Endothelial cell of umbilical vein (primary cell): ENCODE measurements at regions not wholly inside any gene's neighbourhood (a gene's known extent, or its start where the extent isn't known, plus 50 kb on each side); places are given as distances from the start of the nearest gene placed in this dataset.

ENCODE experiments used
- BruUV-seq: library from RNA; stranded (reverse); fragments of 400-500 nt; replicated peaks from 2 replicates; lab custom pipeline; 2021; lab: Mats Ljungman, UMichigan
- CTCF ChIA-PET: fragments of 300-600, 350-600 bp; sonication (Branson Sonifier 250); formaldehyde crosslinking; loops from one replicate; lab custom pipeline; 2021; ENCODE audit warnings: antibody characterized with exemption, inconsistent platforms; lab: Charles Lee
- POLR2A ChIA-PET: fragments of 300-600, 350-600 bp; sonication (Branson Sonifier 250); formaldehyde crosslinking; loops from one replicate; lab custom pipeline; 2021; ENCODE audit warnings: antibody characterized with exemption, inconsistent platforms; lab: Charles Lee
- DNase-seq: peaks from one replicate; pipeline ENCODE4 v3.0.0-alpha.2; 2011; ENCODE audit warnings: low read depth, low spot score
- FAIRE-seq: peaks from 2 replicates; lab custom pipeline; 2011; peaks lifted over from hg19 to GRCh38; lab: Jason Lieb, UNC
- H2AFZ ChIP-seq: 2 replicates; pipeline ENCODE4 v1.6.0; 2012; ENCODE audit warnings: low read depth, low read length, control low read depth, inconsistent platforms
- H3K27ac ChIP-seq: 2 replicates; pipeline ENCODE4 v1.5.1; 2011; ENCODE audit warnings: low read depth, mild to moderate bottlenecking, control low read depth, low read length, moderate library complexity; ENCODE audit not compliant: insufficient read depth
- H3K27me3 ChIP-seq, 2 experiments: 2 replicates each; pipeline versions ENCODE4 v1.6.0 to v1.6.1; 2011; ENCODE audit warnings: low read length in 2 of 2, mixed read lengths in 1 of 2; ENCODE audit not compliant: control insufficient read depth in 2 of 2, insufficient read depth in 2 of 2
- H3K36me3 ChIP-seq, 2 experiments: 2 replicates in 1 of 2; 3 replicates in 1 of 2; pipeline ENCODE4 v1.5.1; 2011; ENCODE audit warnings: low read length in 2 of 2, mild to moderate bottlenecking in 1 of 2, moderate library complexity in 1 of 2; ENCODE audit not compliant: control insufficient read depth in 2 of 2, insufficient read depth in 2 of 2; ENCODE audit errors: extremely low read depth in 1 of 2
- H3K4me1 ChIP-seq: 3 replicates; pipeline ENCODE4 v1.5.1; 2011; ENCODE audit warnings: mild to moderate bottlenecking, low read length; ENCODE audit not compliant: control insufficient read depth, insufficient read depth; ENCODE audit errors: extremely low read depth
- H3K4me2 ChIP-seq: 2 replicates; pipeline ENCODE4 v1.6.1; 2011; ENCODE audit warnings: low read length, control low read depth, mixed read lengths; ENCODE audit not compliant: insufficient read depth
- H3K4me3 ChIP-seq, 3 experiments: fragments of 200-600 bp in 1 of 3; sonication (generic), shearing (Covaris generic) in 1 of 3; replicated peaks in 1 of 3; 2 replicates each; pipeline ENCODE4 v1.5.1; 2011 to 2016; ENCODE audit warnings: control low read depth in 3 of 3, low read length in 3 of 3, mild to moderate bottlenecking in 2 of 3, inconsistent platforms in 1 of 3, low read depth in 1 of 3, moderate library complexity in 1 of 3; ENCODE audit not compliant: insufficient read depth in 1 of 3
- H3K79me2 ChIP-seq: 2 replicates; pipeline ENCODE4 v1.6.0; 2012; ENCODE audit warnings: low read length, inconsistent platforms; ENCODE audit not compliant: control insufficient read depth, insufficient read depth
- H3K9ac ChIP-seq: replicated peaks from 2 replicates; pipeline ENCODE3; 2011; ENCODE audit warnings: low read length, control low read depth; ENCODE audit not compliant: insufficient read depth; ENCODE audit errors: extremely low read depth
- H3K9me1 ChIP-seq: replicated peaks from 3 replicates; pipeline ENCODE4 v1.6.0; 2011; ENCODE audit warnings: mild to moderate bottlenecking, low read length; ENCODE audit not compliant: control insufficient read depth, insufficient read depth; ENCODE audit errors: extremely low read depth
- H3K9me3 ChIP-seq: replicated peaks from 2 replicates; pipeline ENCODE4 v1.5.1; 2012; ENCODE audit warnings: low read length, inconsistent platforms; ENCODE audit not compliant: control insufficient read depth, insufficient read depth
- H4K20me1 ChIP-seq: replicated peaks from 2 replicates; pipeline ENCODE3; 2011; ENCODE audit warnings: mild to moderate bottlenecking, low read length; ENCODE audit not compliant: control insufficient read depth, insufficient read depth; ENCODE audit errors: extremely low read depth
- CTCF ChIP-seq, 2 donors: IDR thresholded peaks; 1 replicate in 1 of 2; 2 replicates in 1 of 2; pipeline ENCODE4 v1.5.1; 2011; ENCODE audit warnings: low read length in 2 of 2, mild to moderate bottlenecking in 2 of 2, moderate library complexity in 2 of 2, control low read depth in 1 of 2, inconsistent platforms in 1 of 2, low read depth in 1 of 2; ENCODE audit not compliant: insufficient read depth in 1 of 2; ENCODE audit errors: extremely low read depth in 1 of 2
- EZH2 ChIP-seq: IDR thresholded peaks from 2 replicates; pipeline ENCODE4 v1.6.1; 2012; ENCODE audit warnings: borderline replicate concordance, low read depth, mild to moderate bottlenecking, moderate library complexity, low read length, inconsistent platforms; ENCODE audit not compliant: severe bottlenecking
- FOS ChIP-seq: IDR thresholded peaks from 2 replicates; pipeline ENCODE4 v1.6.1; 2011; ENCODE audit warnings: mild to moderate bottlenecking, low read length, moderate library complexity, borderline replicate concordance; ENCODE audit not compliant: insufficient read depth
- GATA2 ChIP-seq: IDR thresholded peaks from 2 replicates; pipeline ENCODE4 v1.7.0; 2011; ENCODE audit warnings: low read depth, mild to moderate bottlenecking, moderate library complexity, mixed read lengths, low read length; ENCODE audit not compliant: insufficient read length, insufficient read depth
- JUN ChIP-seq: IDR thresholded peaks from 2 replicates; pipeline ENCODE4 v1.6.1; 2011; ENCODE audit warnings: borderline replicate concordance, low read depth; ENCODE audit not compliant: insufficient read length, insufficient read depth
- MAX ChIP-seq: IDR thresholded peaks from 2 replicates; pipeline ENCODE4 v1.6.1; 2011; ENCODE audit not compliant: insufficient read depth, insufficient read length
- MYC ChIP-seq: IDR thresholded peaks from one replicate; pipeline ENCODE4 v1.6.1; 2011; ENCODE audit warnings: mild to moderate bottlenecking, low read depth, low read length
- POLR2A ChIP-seq: IDR thresholded peaks from 2 replicates; pipeline ENCODE4 v1.6.1; 2012; ENCODE audit warnings: low read depth, mild to moderate bottlenecking, control low read depth, low read length
- POLR2AphosphoS5 ChIP-seq: IDR thresholded peaks from 2 replicates; pipeline ENCODE4 v1.6.1; 2012; ENCODE audit warnings: low read depth, mild to moderate bottlenecking, control low read depth, low read length, moderate library complexity; ENCODE audit not compliant: insufficient read depth
- dilution Hi-C: fragments of 300-500 bp; cut with MboI; formaldehyde crosslinking; loops from one replicate; pipeline ENCODE4 v1.15.0; 2019; ENCODE audit warnings: low sequenced_read_pairs; ENCODE audit not compliant: extremely low pct_ligation_motif_present
- intact Hi-C: fragments of 100-400 bp; cut with micrococcal nuclease; formaldehyde crosslinking; loops from one replicate; pipeline ENCODE4 v1.10.0; 2022

GRCh38 chr3:13219077-13219901, 146.1 kb upstream of the IQSEC1 start:
- H3K36me3 ChIP-seq, result no peaks in the 10 kb centered on the region
- ChIA-PET POLR2A (no interaction called here), CTCF (no interaction called here)
- H3K4me3 ChIP-seq, result no peak overlapping the region
- dilution Hi-C loops (no loop called here), intact Hi-C loops (no loop called here)
- H3K4me2 ChIP-seq, result no peak overlapping the region
- no TSS peak for BruUV-seq
- DNase-seq, result no peak
- H3K27me3 ChIP-seq, result no peaks in the 10 kb centered on the region
- no peaks in the 10 kb centered on the region for H3K4me1 ChIP-seq
- no peak for FAIRE-seq
- TF ChIP-seq GATA2 (no peak), FOS (no peak), JUN (no peak), CTCF (IDR thresholded peaks at IDR 0.05; ENCODE audit: extremely low read depth in 1 of 2, insufficient read depth in 1 of 2, low read depth in 1 of 2, low read length in 2 of 2) (no peak), POLR2A (no peak), MYC (no peak), POLR2AphosphoS5 (no peak), MAX (no peak), EZH2 (no peak)
- no peak overlapping the region for H3K9ac ChIP-seq
- H3K9me3 ChIP-seq, result no peaks in the 10 kb centered on the region
- no peaks in the 10 kb centered on the region for H4K20me1 ChIP-seq
- H3K79me2 ChIP-seq, result no peaks in the 10 kb centered on the region
- no peaks in the 10 kb centered on the region for H3K9me1 ChIP-seq
- no peak overlapping the region for H3K27ac ChIP-seq
- no peak overlapping the region for H2AFZ ChIP-seq
